ENCODE measurements at regions not wholly inside any gene's neighbourhood (a gene's known extent, or its start where the extent isn't known, plus 50 kb on each side); places are given as distances from the start of the nearest gene placed in this dataset.

- no peak for TF ChIP-seq CTCF (IDR thresholded peaks at IDR 0.05; ENCODE audit: low read length)
- no peak for TF ChIP-seq EZH2 (optimal IDR thresholded peaks at IDR 0.05; ENCODE audit: low read depth, low read length)
- no peak for TF ChIP-seq EZH2phosphoT487 (IDR thresholded peaks at IDR 0.05; ENCODE audit: low read length)
These were observed 580.5 kb downstream of the REEP3 start for GRCh38 chr10:64101606-64102263.

Measured in MM.1S (cell line).